H1 (cell line): ENCODE measurements at regions not wholly inside any gene's neighbourhood (a gene's known extent, or its start where the extent isn't known, plus 50 kb on each side); places are given as distances from the start of the nearest gene placed in this dataset.

Source experiments
- CBX5 ChIP-seq: fragments of 300-800, 300-1000 bp; sonication (generic); IDR thresholded peaks from 2 replicates; pipeline ENCODE4 v1.7.1; 2016; ENCODE audit warnings: antibody characterized with exemption, low read length, low read depth
- E2F6 ChIP-seq: IDR thresholded peaks from 2 replicates; pipeline ENCODE4 v1.6.1; 2012; ENCODE audit warnings: inconsistent platforms
- EP300 ChIP-seq, 2 experiments: IDR thresholded peaks; 1 replicate in 1 of 2; 2 replicates in 1 of 2; pipeline ENCODE4 v1.6.1; 2011 to 2012; ENCODE audit warnings: low read depth in 2 of 2, low read length in 2 of 2, mild to moderate bottlenecking in 2 of 2, borderline replicate concordance in 1 of 2, inconsistent platforms in 1 of 2, moderate library complexity in 1 of 2
- HDAC6 ChIP-seq: IDR thresholded peaks from one replicate; pipeline ENCODE4 v1.7.1; 2012; ENCODE audit warnings: low read depth, mild to moderate bottlenecking, inconsistent platforms, low read length, moderate library complexity
- POLR2AphosphoS5 ChIP-seq: IDR thresholded peaks from 2 replicates; pipeline ENCODE4 v1.6.1; 2011; ENCODE audit warnings: low read depth, low read length
- TAF7 ChIP-seq: optimal IDR thresholded peaks from 2 replicates; pipeline ENCODE3; 2011; ENCODE audit warnings: low read depth, mild to moderate bottlenecking, inconsistent platforms, low read length, moderate library complexity, borderline replicate concordance

- TF ChIP-seq POLR2AphosphoS5 (no peak), E2F6 (no peak), HDAC6 (no peak), CBX5 (no peak), TAF7 (no peak), EP300 (IDR thresholded peaks at IDR 0.05; ENCODE audit: borderline replicate concordance in 1 of 2, low read depth in 2 of 2, low read length in 2 of 2) (no peak)
Measured at GRCh38 chr21:35871906-35872305, 188.4 kb downstream of the SETD4 start (continued).
